ENCODE measurements at regions not wholly inside any gene's neighbourhood (a gene's known extent, or its start where the extent isn't known, plus 50 kb on each side); places are given as distances from the start of the nearest gene placed in this dataset.

DNA sequence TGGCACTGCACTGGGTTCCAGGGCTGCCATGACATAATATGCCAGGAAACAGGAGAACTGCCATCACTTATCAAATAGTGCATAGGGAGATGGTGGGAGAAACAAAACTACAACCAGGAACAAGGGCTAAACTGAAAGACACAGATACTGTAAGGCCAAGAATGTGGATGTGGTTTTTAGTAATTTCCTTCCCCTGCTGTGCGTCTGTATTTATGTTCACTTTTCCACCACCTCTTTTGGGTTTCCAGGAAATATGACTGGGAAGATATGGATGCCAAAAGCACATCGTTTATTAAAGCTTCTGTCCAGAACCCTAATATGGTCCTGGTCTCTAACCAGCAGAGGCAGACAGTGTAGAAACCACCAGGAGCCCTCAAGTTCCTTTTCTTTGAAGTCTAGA lies 759.7 kb upstream of the FANCL start:
- no peak overlapping the region for H3K9ac ChIP-seq (ENCODE audit: control insufficient read depth, insufficient read depth, low read length)
- WGBS (ENCODE audit: insufficient coverage, insufficient replicate concordance, low lambda C conversion rate, missing lambda C conversion rate), result 0% methylated on average over 2 of the region's 2 CpGs
- no peaks in the 10 kb centered on the region for H4K20me1 ChIP-seq (ENCODE audit: control insufficient read depth, insufficient read depth)
- no TSS peak for BruUV-seq (replicated peaks)
- no peaks in the 10 kb centered on the region for H3K4me1 ChIP-seq (ENCODE audit: control insufficient read depth, insufficient read depth, low read length)
- no peak overlapping the region for H2AFZ ChIP-seq (ENCODE audit: control insufficient read depth, low read depth, low read length)
- H3K79me2 ChIP-seq (ENCODE audit: control insufficient read depth, insufficient read depth, low read length), result no peaks in the 10 kb centered on the region
- no peak for FAIRE-seq
- no peak overlapping the region for H3K4me3 ChIP-seq
- SMC1A ChIA-PET (ENCODE audit: uncharacterized antibody, unreplicated experiment), result no interaction called here
- no peak overlapping the region for H3K4me2 ChIP-seq (ENCODE audit: control insufficient read depth, insufficient read depth)
- H3K27ac ChIP-seq (ENCODE audit: control insufficient read depth, insufficient read depth), result no peak overlapping the region
- POLR2A ChIA-PET, result no interaction called here
- H3K9me3 ChIP-seq (replicated peaks; ENCODE audit: control insufficient read depth, insufficient read depth, low read length), result no peaks in the 10 kb centered on the region
- CTCF ChIA-PET, result interaction anchor here (1.3 kb wide), 1 partner anchor 24 kb away, joined by 4 read pairs; no protein-coding TSS in a partner anchor
- RAD21 ChIA-PET (ENCODE audit: unreplicated experiment), result no interaction called here
- ATAC-seq, result no peak
- intact Hi-C loops (cut with micrococcal nuclease; ENCODE audit: unreplicated experiment) (no loop called here), in situ Hi-C loops (cut with MboI) (no loop called here)
- no peak for DNase-seq (ENCODE audit: low read depth, low spot score)
- H3K27me3 ChIP-seq (replicated peaks in 1 of 2; ENCODE audit: control insufficient read depth in 2 of 2, insufficient read depth in 2 of 2, low read length in 1 of 2), result no peaks in the 10 kb centered on the region
- H3K36me3 ChIP-seq (ENCODE audit: control insufficient read depth in 2 of 2, insufficient read depth in 2 of 2, low read length in 1 of 2), result no peaks in the 10 kb centered on the region
- TF ChIP-seq POU2F2 (IDR thresholded peaks at IDR 0.05; ENCODE audit: borderline replicate concordance, low read depth, low read length), result no peak
- no peak for TF ChIP-seq ZBED1 (IDR thresholded peaks at IDR 0.05; ENCODE audit: borderline replicate concordance)
- TF ChIP-seq, protein P1, sequence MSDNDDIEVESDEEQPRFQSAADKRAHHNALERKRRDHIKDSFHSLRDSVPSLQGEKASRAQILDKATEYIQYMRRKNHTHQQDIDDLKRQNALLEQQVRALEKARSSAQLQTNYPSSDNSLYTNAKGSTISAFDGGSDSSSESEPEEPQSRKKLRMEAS (IDR thresholded peaks at IDR 0.05; ENCODE audit: low read depth, low read length), result no peak
- TF ChIP-seq TCF3 (IDR thresholded peaks at IDR 0.05; ENCODE audit: borderline replicate concordance, insufficient read depth, low read depth, low read length), result no peak
- no peak for TF ChIP-seq SMAD1 (IDR thresholded peaks at IDR 0.05; ENCODE audit: low read depth, partially characterized antibody)
- no peak for TF ChIP-seq BMI1 (IDR thresholded peaks at IDR 0.05; ENCODE audit: borderline replicate concordance)
- TF ChIP-seq MYC (IDR thresholded peaks at IDR 0.05; ENCODE audit: insufficient read depth, insufficient read length, insufficient replicate concordance, low read length, severe bottlenecking), result no peak
- TF ChIP-seq, protein P2, sequence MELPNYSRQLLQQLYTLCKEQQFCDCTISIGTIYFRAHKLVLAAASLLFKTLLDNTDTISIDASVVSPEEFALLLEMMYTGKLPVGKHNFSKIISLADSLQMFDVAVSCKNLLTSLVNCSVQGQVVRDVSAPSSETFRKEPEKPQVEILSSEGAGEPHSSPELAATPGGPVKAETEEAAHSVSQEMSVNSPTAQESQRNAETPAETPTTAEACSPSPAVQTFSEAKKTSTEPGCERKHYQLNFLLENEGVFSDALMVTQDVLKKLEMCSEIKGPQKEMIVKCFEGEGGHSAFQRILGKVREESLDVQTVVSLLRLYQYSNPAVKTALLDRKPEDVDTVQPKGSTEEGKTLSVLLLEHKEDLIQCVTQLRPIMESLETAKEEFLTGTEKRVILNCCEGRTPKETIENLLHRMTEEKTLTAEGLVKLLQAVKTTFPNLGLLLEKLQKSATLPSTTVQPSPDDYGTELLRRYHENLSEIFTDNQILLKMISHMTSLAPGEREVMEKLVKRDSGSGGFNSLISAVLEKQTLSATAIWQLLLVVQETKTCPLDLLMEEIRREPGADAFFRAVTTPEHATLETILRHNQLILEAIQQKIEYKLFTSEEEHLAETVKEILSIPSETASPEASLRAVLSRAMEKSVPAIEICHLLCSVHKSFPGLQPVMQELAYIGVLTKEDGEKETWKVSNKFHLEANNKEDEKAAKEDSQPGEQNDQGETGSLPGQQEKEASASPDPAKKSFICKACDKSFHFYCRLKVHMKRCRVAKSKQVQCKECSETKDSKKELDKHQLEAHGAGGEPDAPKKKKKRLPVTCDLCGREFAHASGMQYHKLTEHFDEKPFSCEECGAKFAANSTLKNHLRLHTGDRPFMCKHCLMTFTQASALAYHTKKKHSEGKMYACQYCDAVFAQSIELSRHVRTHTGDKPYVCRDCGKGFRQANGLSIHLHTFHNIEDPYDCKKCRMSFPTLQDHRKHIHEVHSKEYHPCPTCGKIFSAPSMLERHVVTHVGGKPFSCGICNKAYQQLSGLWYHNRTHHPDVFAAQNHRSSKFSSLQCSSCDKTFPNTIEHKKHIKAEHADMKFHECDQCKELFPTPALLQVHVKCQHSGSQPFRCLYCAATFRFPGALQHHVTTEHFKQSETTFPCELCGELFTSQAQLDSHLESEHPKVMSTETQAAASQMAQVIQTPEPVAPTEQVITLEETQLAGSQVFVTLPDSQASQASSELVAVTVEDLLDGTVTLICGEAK (IDR thresholded peaks at IDR 0.05; ENCODE audit: borderline replicate concordance), result no peak
- TF ChIP-seq MXI1 (IDR thresholded peaks at IDR 0.05; ENCODE audit: low read depth, low read length), result no peak
- no peak for TF ChIP-seq KAT2A (conservative IDR thresholded peaks at IDR 0.05; ENCODE audit: control insufficient read depth, low read depth, low read length)
- no peak for TF ChIP-seq WRNIP1 (IDR thresholded peaks at IDR 0.05; ENCODE audit: borderline replicate concordance, low read depth, low read length)
- TF ChIP-seq, protein P3, sequence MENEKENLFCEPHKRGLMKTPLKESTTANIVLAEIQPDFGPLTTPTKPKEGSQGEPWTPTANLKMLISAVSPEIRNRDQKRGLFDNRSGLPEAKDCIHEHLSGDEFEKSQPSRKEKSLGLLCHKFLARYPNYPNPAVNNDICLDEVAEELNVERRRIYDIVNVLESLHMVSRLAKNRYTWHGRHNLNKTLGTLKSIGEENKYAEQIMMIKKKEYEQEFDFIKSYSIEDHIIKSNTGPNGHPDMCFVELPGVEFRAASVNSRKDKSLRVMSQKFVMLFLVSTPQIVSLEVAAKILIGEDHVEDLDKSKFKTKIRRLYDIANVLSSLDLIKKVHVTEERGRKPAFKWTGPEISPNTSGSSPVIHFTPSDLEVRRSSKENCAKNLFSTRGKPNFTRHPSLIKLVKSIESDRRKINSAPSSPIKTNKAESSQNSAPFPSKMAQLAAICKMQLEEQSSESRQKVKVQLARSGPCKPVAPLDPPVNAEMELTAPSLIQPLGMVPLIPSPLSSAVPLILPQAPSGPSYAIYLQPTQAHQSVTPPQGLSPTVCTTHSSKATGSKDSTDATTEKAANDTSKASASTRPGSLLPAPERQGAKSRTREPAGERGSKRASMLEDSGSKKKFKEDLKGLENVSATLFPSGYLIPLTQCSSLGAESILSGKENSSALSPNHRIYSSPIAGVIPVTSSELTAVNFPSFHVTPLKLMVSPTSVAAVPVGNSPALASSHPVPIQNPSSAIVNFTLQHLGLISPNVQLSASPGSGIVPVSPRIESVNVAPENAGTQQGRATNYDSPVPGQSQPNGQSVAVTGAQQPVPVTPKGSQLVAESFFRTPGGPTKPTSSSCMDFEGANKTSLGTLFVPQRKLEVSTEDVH (IDR thresholded peaks at IDR 0.05; ENCODE audit: low read depth, partially characterized antibody), result no peak
- no peak for TF ChIP-seq PAX5 (IDR thresholded peaks at IDR 0.05; ENCODE audit: borderline replicate concordance, low read depth, low read length)
- TF ChIP-seq, protein P4, sequence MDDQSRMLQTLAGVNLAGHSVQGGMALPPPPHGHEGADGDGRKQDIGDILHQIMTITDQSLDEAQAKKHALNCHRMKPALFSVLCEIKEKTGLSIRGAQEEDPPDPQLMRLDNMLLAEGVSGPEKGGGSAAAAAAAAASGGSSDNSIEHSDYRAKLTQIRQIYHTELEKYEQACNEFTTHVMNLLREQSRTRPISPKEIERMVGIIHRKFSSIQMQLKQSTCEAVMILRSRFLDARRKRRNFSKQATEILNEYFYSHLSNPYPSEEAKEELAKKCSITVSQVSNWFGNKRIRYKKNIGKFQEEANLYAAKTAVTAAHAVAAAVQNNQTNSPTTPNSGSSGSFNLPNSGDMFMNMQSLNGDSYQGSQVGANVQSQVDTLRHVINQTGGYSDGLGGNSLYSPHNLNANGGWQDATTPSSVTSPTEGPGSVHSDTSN (IDR thresholded peaks at IDR 0.05; ENCODE audit: insufficient replicate concordance, low read depth, low read length), result no peak
- TF ChIP-seq CREM (IDR thresholded peaks at IDR 0.05; ENCODE audit: low read depth), result no peak
- TF ChIP-seq, protein P5, sequence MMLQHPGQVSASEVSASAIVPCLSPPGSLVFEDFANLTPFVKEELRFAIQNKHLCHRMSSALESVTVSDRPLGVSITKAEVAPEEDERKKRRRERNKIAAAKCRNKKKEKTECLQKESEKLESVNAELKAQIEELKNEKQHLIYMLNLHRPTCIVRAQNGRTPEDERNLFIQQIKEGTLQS (IDR thresholded peaks at IDR 0.05; ENCODE audit: borderline replicate concordance, extremely low read depth, low read depth, low read length), result no peak

Data from GM12878 (cell line).